IMR-90 (cell line): ENCODE measurements at regions not wholly inside any gene's neighbourhood (a gene's known extent, or its start where the extent isn't known, plus 50 kb on each side); places are given as distances from the start of the nearest gene placed in this dataset.

Experiments used
- ATAC-seq: fragments of 200-7000 bp; cut with Tn5 transposase; 2 replicates; pipeline ENCODE4 v1.9.1; 2020; ENCODE audit warnings: low read depth, mild to moderate bottlenecking, moderate library complexity
- BruUV-seq: library from RNA; stranded (reverse); fragments of 400-500 nt; replicated peaks from 2 replicates; lab custom pipeline; 2021; lab: Mats Ljungman, UMichigan
- CTCF ChIA-PET: fragments of 300-600 bp; formaldehyde crosslinking; extraction: SDS; loops from one replicate; lab custom pipeline; 2021; ENCODE audit warnings: antibody characterized with exemption; lab: Yijun Ruan, JAX
- POLR2A ChIA-PET: fragments of 300-600 bp; sonication (Branson Sonifier 250); formaldehyde crosslinking; loops from one replicate; lab custom pipeline; 2022; ENCODE audit warnings: antibody characterized with exemption; ENCODE audit not compliant: unreplicated experiment; lab: Charles Lee
- DNase-seq: peaks from one replicate; pipeline ENCODE4 v3.0.0; 2013
- H2AFZ ChIP-seq: replicated peaks from 2 replicates; pipeline ENCODE3; 2013; ENCODE audit warnings: low read length, mild to moderate bottlenecking; ENCODE audit not compliant: poor library complexity
- H2AK5ac ChIP-seq: 2 replicates; pipeline ENCODE4 v1.6.1; 2013; ENCODE audit warnings: low read depth, low read length, inconsistent platforms
- H2AK9ac ChIP-seq: replicated peaks from 2 replicates; pipeline ENCODE3; 2013; ENCODE audit warnings: mild to moderate bottlenecking, low read depth, low read length, moderate library complexity; ENCODE audit not compliant: poor library complexity
- H2BK120ac ChIP-seq: 2 replicates; pipeline ENCODE4 v1.6.1; 2013; ENCODE audit warnings: low read depth, low read length, inconsistent platforms
- H2BK15ac ChIP-seq: 3 replicates; pipeline ENCODE4 v1.6.1; 2013; ENCODE audit warnings: low read depth, low read length, inconsistent platforms
- H2BK20ac ChIP-seq: 2 replicates; pipeline ENCODE4 v1.6.1; 2013; ENCODE audit warnings: low read depth, mild to moderate bottlenecking, inconsistent platforms, low read length, moderate library complexity
- H2BK5ac ChIP-seq: 2 replicates; pipeline ENCODE4 v1.6.1; 2013; ENCODE audit warnings: mild to moderate bottlenecking, low read depth, low read length, inconsistent platforms; ENCODE audit not compliant: poor library complexity, severe bottlenecking
- H3K14ac ChIP-seq: replicated peaks from 2 replicates; pipeline ENCODE4 v1.6.1; 2013; ENCODE audit warnings: low read depth, low read length, inconsistent platforms
- H3K18ac ChIP-seq: 2 replicates; pipeline ENCODE4 v1.6.1; 2013; ENCODE audit warnings: low read depth, low read length, control low read depth
- H3K23ac ChIP-seq: 2 replicates; pipeline ENCODE4 v1.6.1; 2013; ENCODE audit warnings: low read depth, low read length, inconsistent platforms
- H3K27ac ChIP-seq: 2 replicates; pipeline ENCODE4 v1.5.1; 2013; ENCODE audit warnings: mild to moderate bottlenecking, control low read depth, low read length; ENCODE audit not compliant: insufficient read depth
- H3K27me3 ChIP-seq: 2 replicates; pipeline ENCODE4 v1.6.1; 2013; ENCODE audit warnings: low read length; ENCODE audit not compliant: control insufficient read depth, insufficient read depth
- H3K36me3 ChIP-seq: 2 replicates; pipeline ENCODE4 v1.6.1; 2013; ENCODE audit warnings: low read length, mixed read lengths; ENCODE audit not compliant: control insufficient read depth, insufficient read depth
- H3K4ac ChIP-seq: 2 replicates; pipeline ENCODE4 v1.6.1; 2013; ENCODE audit warnings: low read depth, low read length, inconsistent platforms
- H3K4me1 ChIP-seq: 2 replicates; pipeline ENCODE4 v1.6.1; 2013; ENCODE audit warnings: low read length, mixed read lengths; ENCODE audit not compliant: control insufficient read depth, insufficient read depth
- H3K4me2 ChIP-seq: 2 replicates; pipeline ENCODE4 v1.6.1; 2013; ENCODE audit warnings: low read depth, mild to moderate bottlenecking, control low read depth, low read length, moderate library complexity
- H3K4me3 ChIP-seq: 2 replicates; pipeline ENCODE4 v1.5.1; 2013; ENCODE audit warnings: low read depth, mild to moderate bottlenecking, control low read depth, low read length, moderate library complexity; ENCODE audit not compliant: insufficient read depth
- H3K56ac ChIP-seq: 2 replicates; pipeline ENCODE4 v1.6.1; 2013; ENCODE audit warnings: low read length, inconsistent platforms; ENCODE audit not compliant: insufficient read depth; ENCODE audit errors: extremely low read depth
- H3K79me1 ChIP-seq, 2 experiments: 2 replicates each; pipeline ENCODE4 v1.6.1; 2013; ENCODE audit warnings: low read length in 2 of 2, inconsistent platforms in 1 of 2, low read depth in 1 of 2
- H3K9ac ChIP-seq: 2 replicates; pipeline ENCODE4 v1.6.1; 2013; ENCODE audit warnings: low read depth, low read length, control low read depth
- H3K9me1 ChIP-seq: 2 replicates; pipeline ENCODE4 v1.6.1; 2013; ENCODE audit warnings: low read length, inconsistent platforms; ENCODE audit not compliant: insufficient read depth
- H3K9me3 ChIP-seq: 2 replicates; pipeline ENCODE4 v1.6.1; 2013; ENCODE audit warnings: low read length; ENCODE audit not compliant: control insufficient read depth, insufficient read depth
- H4K20me1 ChIP-seq: 2 replicates; pipeline ENCODE4 v1.6.1; 2013; ENCODE audit warnings: low read length, inconsistent platforms; ENCODE audit not compliant: insufficient read depth
- H4K5ac ChIP-seq: 2 replicates; pipeline ENCODE4 v1.6.1; 2013; ENCODE audit warnings: mild to moderate bottlenecking, low read depth, low read length, control low read depth
- H4K8ac ChIP-seq, 2 experiments: 2 replicates each; pipeline ENCODE4 v1.6.1; 2013; ENCODE audit warnings: low read depth in 2 of 2, low read length in 2 of 2, control low read depth in 1 of 2, inconsistent platforms in 1 of 2
- H4K91ac ChIP-seq: 2 replicates; pipeline ENCODE4 v1.6.1; 2013; ENCODE audit warnings: low read depth, low read length, inconsistent platforms; ENCODE audit not compliant: insufficient read depth
- BHLHE40 ChIP-seq: fragments of 150-350 bp; IDR thresholded peaks from 2 replicates; pipeline ENCODE4 v1.6.1; 2016; ENCODE audit warnings: mild to moderate bottlenecking, low read depth, low read length
- CEBPB ChIP-seq: IDR thresholded peaks from 2 replicates; pipeline ENCODE4 v1.6.1; 2012; ENCODE audit warnings: low read depth, low read length, improper control_type of control experiment
- CHD1 ChIP-seq: IDR thresholded peaks from 2 replicates; pipeline ENCODE4 v1.6.1; 2012; ENCODE audit warnings: low read depth, low read length, improper control_type of control experiment
- ELK1 ChIP-seq: fragments of 150-350 bp; IDR thresholded peaks from 2 replicates; pipeline ENCODE4 v1.6.1; 2016; ENCODE audit warnings: low read depth, mild to moderate bottlenecking, low read length, moderate library complexity, borderline replicate concordance
- FOS ChIP-seq: fragments of 150-350 bp; IDR thresholded peaks from 2 replicates; pipeline ENCODE4 v1.6.1; 2016; ENCODE audit warnings: low read depth, low read length
- MAFK ChIP-seq: IDR thresholded peaks from 2 replicates; pipeline ENCODE4 v1.6.1; 2012; ENCODE audit warnings: low read depth, low read length, improper control_type of control experiment
- MAZ ChIP-seq: IDR thresholded peaks from 2 replicates; pipeline ENCODE4 v1.6.1; 2012; ENCODE audit warnings: low read depth, mild to moderate bottlenecking, low read length, improper control_type of control experiment, moderate library complexity, borderline replicate concordance
- MXI1 ChIP-seq: IDR thresholded peaks from 2 replicates; pipeline ENCODE4 v1.6.1; 2012; ENCODE audit warnings: low read depth, mild to moderate bottlenecking, low read length, moderate library complexity, borderline replicate concordance
- NFE2L2 ChIP-seq: fragments of 150-350 bp; IDR thresholded peaks from 2 replicates; pipeline ENCODE4 v1.6.1; 2016; ENCODE audit warnings: low read depth, mild to moderate bottlenecking, low read length
- POLR2A ChIP-seq: IDR thresholded peaks from 2 replicates; pipeline ENCODE4 v1.6.1; 2012; ENCODE audit warnings: mild to moderate bottlenecking, low read depth, low read length
- RAD21 ChIP-seq: IDR thresholded peaks from 2 replicates; pipeline ENCODE4 v1.6.1; 2012; ENCODE audit warnings: low read length, improper control_type of control experiment
- RCOR1 ChIP-seq: IDR thresholded peaks from 2 replicates; pipeline ENCODE4 v1.6.1; 2012; ENCODE audit warnings: mild to moderate bottlenecking, low read length, improper control_type of control experiment; ENCODE audit not compliant: insufficient replicate concordance
- RFX5 ChIP-seq: IDR thresholded peaks from 2 replicates; pipeline ENCODE4 v1.8.0; 2012; ENCODE audit warnings: low read depth, mild to moderate bottlenecking, low read length, moderate library complexity
- SMC3 ChIP-seq: fragments of 150-350 bp; IDR thresholded peaks from 2 replicates; pipeline ENCODE4 v1.6.1; 2016; ENCODE audit warnings: low read depth, mild to moderate bottlenecking, antibody characterized with exemption, low read length, moderate library complexity
- WGBS, 2 experiments: methylation state at CpG; one replicate each; pipeline versions ENCODE4 v1.1.5 to v1.1.7; 2013; ENCODE audit warnings: missing lambda C conversion rate in 2 of 2; ENCODE audit not compliant: insufficient read length in 1 of 2; ENCODE audit errors: extremely low coverage in 2 of 2; 5-methylcytosine and 5-hydroxymethylcytosine counted together
- dilution Hi-C: fragments of 300-500 bp; cut with HindIII; formaldehyde crosslinking; loops from one replicate; pipeline ENCODE4 v1.14.3; 2018; ENCODE audit warnings: low sequenced_read_pairs; ENCODE audit not compliant: unreplicated experiment
- in situ Hi-C: fragments of 300-500 bp; cut with MboI; formaldehyde crosslinking; loops from 3 replicates; pipeline ENCODE4 v1.14.3; 2019; ENCODE audit warnings: low sequenced_read_pairs, inconsistent platforms, mixed read lengths
- intact Hi-C: fragments of 100-400 bp; cut with micrococcal nuclease; formaldehyde crosslinking; loops from 2 replicates; pipeline ENCODE4 v1.10.0; 2022
- TF ChIP-seq, protein P1 (sequence below): conservative IDR thresholded peaks from 2 replicates; pipeline ENCODE4 v1.5.1; 2012; ENCODE audit warnings: mild to moderate bottlenecking, low read depth, low read length, improper control_type of control experiment

GRCh38 chr7:81197266-81197665 lies 278.4 kb upstream of the SEMA3C start:
- no CpG with 5 or more reads among the region's 2 CpGs for WGBS, 2 experiments

More at GRCh38 chr7:81197266-81197665, 278.4 kb upstream of the SEMA3C start:
- Histone ChIP-seq H2AK5ac (no peak overlapping the region), H3K27ac (no peak overlapping the region), H3K4me1 (peaks cover 6% of the 10 kb centered on the region), H3K9me1 (no peaks in the 10 kb centered on the region), H2BK5ac (no peak overlapping the region), H3K4me2 (no peak overlapping the region), H4K91ac (no peak overlapping the region), H3K56ac (no peak overlapping the region), H2BK20ac (no peak overlapping the region), H3K18ac (peak overlapping the region; percentile 49; the same call in 1 of the 2 replicates), H2AFZ (no peak overlapping the region), H2BK120ac (no peak overlapping the region), H2BK15ac (no peak overlapping the region), H3K14ac (no peak overlapping the region), H4K5ac (no peak overlapping the region; the same call in 1 of the 2 replicates), H4K8ac (no peak overlapping the region), H3K23ac (no peak overlapping the region), H3K79me1 (no peaks in the 10 kb centered on the region), H2AK9ac (no peak overlapping the region), H3K27me3 (no peaks in the 10 kb centered on the region), H3K4me3 (no peak overlapping the region), H3K36me3 (no peaks in the 10 kb centered on the region), H3K9ac (no peak overlapping the region), H3K9me3 (no peaks in the 10 kb centered on the region), H3K4ac (no peak overlapping the region), H4K20me1 (no peaks in the 10 kb centered on the region)
- dilution Hi-C loops (no loop called here), intact Hi-C loops (loop anchor here (10.0 kb wide), 1 partner anchor 62 kb away; no protein-coding TSS in a partner anchor), in situ Hi-C loops (no loop called here)
- no TSS peak for BruUV-seq
- POLR2A ChIA-PET: no interaction called here
- CTCF ChIA-PET: no interaction called here
- ATAC-seq (no peak), DNase-seq (no peak)
- TF ChIP-seq RCOR1: no peak
- no peak for TF ChIP-seq MAFK
- no peak for TF ChIP-seq ELK1
- TF ChIP-seq POLR2A: no peak
- no peak for TF ChIP-seq CEBPB
- no peak for TF ChIP-seq FOS
- TF ChIP-seq CHD1: no peak
- no peak for TF ChIP-seq MAZ
- TF ChIP-seq, protein P1, sequence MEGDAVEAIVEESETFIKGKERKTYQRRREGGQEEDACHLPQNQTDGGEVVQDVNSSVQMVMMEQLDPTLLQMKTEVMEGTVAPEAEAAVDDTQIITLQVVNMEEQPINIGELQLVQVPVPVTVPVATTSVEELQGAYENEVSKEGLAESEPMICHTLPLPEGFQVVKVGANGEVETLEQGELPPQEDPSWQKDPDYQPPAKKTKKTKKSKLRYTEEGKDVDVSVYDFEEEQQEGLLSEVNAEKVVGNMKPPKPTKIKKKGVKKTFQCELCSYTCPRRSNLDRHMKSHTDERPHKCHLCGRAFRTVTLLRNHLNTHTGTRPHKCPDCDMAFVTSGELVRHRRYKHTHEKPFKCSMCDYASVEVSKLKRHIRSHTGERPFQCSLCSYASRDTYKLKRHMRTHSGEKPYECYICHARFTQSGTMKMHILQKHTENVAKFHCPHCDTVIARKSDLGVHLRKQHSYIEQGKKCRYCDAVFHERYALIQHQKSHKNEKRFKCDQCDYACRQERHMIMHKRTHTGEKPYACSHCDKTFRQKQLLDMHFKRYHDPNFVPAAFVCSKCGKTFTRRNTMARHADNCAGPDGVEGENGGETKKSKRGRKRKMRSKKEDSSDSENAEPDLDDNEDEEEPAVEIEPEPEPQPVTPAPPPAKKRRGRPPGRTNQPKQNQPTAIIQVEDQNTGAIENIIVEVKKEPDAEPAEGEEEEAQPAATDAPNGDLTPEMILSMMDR: no peak
- no peak for TF ChIP-seq RFX5
- TF ChIP-seq NFE2L2: no peak
- TF ChIP-seq RAD21: no peak
- TF ChIP-seq MXI1: no peak
- TF ChIP-seq BHLHE40: no peak
- no peak for TF ChIP-seq SMC3
